HG02623 (cell line): ENCODE measurements at regions not wholly inside any gene's neighbourhood (a gene's known extent, or its start where the extent isn't known, plus 50 kb on each side); places are given as distances from the start of the nearest gene placed in this dataset.
A peak's percentile ranks its signal among the peaks of the same experiment; 100 is the strongest.
"Not testable (repeated sequence)": the region's sequence is repeated elsewhere in the genome, so short reads cannot be mapped to it uniquely, and the experiment has no call there.

ENCODE experiments used
- ATAC-seq: cut with Tn5 transposase; IDR thresholded peaks from one replicate; pipeline ENCODE4 v1.9.1; 2021; ENCODE audit warnings: moderate library complexity; ENCODE audit not compliant: unreplicated experiment

DNA sequence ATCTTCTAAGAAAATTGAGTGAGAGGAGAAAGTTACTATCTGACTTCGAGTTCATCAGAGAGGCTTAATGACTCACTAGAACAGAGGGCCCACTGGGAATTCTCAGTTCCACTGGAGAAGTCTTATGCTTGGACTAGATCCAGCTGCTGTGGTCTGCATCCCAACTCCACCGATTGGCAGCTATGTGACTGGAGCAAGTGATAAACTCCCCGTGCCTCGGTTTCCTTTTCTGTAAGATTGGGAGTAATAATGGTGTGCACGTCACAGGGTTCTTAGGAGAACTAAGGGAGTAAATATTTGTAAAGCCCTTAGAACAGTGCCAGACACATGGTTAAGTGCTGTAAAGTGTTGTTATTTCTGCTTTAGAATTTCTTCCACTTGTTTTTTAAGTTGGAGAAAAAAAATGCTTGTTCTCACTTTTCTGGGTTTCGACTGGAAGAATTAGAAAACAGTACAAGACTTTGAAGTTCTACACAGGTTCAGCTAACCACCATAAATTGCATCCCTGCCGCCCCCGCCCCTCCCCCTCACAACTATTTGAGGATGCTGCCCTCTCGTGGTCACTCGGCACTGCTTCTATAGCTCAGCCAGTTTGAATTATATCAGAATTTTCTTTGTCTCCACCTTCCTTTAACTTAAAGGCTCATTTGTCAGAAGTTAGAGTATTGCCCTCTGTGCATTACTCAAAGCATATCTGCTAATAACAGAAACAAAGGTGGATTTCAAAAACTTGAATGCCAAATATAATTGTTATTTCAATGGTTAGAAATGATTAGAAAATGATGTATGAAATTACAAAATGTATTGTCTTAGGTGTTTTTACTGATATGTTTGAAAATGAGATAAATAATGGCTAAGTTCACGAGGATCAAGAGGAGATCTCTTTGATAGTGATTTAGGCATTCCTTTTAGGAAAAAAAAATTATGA lies 95.0 kb upstream of the IFNGR1 start:
- ATAC-seq: peak; percentile 50

GRCh38 chr6:137313211-137313610 lies 94.0 kb upstream of the IFNGR1 start:
- no peak for ATAC-seq

- ATAC-seq: no peak
Measured at GRCh38 chr6:137311940-137312339, 92.8 kb upstream of the IFNGR1 start.

- ATAC-seq: peak; percentile 47
Measured at GRCh38 chr6:137309078-137309762, 90.0 kb upstream of the IFNGR1 start.

DNA sequence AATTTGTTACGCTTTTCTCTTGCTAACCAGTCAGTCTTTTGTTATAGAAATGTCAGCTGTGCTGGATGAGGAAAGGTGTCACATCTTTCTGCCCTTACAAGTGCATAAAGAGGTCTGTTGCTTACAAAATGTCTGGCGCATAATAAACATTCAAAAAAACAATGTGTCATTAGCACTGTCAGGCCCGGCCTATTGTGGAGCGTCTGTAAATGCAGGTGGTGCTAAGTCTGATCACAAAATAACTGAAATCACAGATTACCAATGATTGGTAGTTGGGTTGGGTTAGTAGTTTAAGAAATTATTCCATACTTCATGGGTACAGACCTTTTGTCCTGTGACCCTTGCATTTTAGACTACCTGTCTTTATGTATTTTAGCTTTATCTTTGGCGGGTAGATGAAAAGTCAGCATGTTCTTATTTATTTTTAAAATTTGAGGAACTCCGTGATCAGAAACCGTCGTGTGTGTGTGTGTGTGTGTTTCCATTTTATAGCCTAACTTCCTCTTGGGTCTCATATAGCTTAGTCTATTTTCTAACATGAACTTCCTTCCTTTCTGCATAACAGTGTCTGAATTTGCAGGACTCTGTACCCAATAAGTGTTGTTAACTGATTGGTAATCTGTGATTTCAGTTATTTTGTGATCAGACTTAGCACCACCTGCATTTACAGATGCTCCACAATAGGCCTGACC lies 88.1 kb upstream of the IFNGR1 start:
- no peak for ATAC-seq

- no peak for ATAC-seq
Measured at GRCh38 chr6:137305691-137306090, 86.5 kb upstream of the IFNGR1 start.

DNA sequence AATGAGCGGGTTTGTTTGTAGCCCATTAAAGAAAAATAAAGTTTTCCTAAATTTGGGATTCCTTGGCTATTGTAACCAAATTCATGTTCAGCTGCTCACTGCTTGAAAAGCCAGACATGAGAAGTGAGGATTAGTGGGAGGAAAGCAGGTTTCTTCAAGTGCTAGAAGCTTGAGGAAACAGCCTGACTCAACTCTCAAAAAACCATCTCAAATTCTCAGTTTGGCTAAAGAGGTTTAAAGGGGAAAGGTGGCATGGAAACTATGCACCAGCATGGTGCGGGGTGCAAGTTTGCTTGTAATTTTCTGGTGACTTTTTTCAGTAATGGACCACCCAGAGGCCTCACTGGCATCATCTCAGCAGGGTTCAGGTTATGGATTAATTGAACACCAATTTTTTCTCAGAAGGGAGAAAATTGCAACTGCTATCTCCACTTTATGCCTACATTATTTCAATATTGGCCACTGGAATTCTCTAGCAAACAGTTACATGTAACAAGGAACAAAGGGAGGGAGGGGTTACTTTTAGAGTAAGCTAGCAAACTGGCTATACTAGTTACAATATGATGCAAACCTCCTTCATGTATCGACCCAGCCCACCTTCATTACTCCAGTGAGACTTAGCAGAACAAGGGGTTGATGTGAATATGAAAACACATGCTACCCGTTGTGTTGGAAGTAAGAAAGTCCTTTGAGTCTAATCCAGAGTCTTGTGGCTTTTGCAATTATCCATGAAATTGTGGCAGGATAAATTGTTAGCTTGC lies 85.0 kb upstream of the IFNGR1 start:
- no peak for ATAC-seq

DNA sequence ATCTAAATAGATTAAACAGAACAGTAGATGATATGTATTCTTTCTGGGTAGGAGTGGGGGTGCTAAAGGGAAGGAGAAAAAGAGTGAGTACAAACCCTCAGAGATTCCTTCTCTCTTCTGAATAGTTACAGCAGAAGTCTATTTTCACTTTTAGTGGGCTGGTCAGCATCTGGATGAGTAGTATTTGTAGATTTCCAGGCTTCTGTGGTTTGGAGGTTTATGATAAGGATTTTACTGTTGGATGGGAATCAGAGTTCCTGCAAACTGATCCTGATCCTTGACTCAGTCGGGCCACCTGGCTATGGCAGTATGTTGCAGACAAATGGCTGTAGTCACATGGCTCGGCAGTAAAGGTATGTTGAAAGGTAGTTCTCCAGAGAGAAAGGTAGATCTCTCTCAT lies 84.3 kb upstream of the IFNGR1 start:
- ATAC-seq: no peak

- no peak for ATAC-seq
Measured at GRCh38 chr6:137299681-137300080, 80.5 kb upstream of the IFNGR1 start.

DNA sequence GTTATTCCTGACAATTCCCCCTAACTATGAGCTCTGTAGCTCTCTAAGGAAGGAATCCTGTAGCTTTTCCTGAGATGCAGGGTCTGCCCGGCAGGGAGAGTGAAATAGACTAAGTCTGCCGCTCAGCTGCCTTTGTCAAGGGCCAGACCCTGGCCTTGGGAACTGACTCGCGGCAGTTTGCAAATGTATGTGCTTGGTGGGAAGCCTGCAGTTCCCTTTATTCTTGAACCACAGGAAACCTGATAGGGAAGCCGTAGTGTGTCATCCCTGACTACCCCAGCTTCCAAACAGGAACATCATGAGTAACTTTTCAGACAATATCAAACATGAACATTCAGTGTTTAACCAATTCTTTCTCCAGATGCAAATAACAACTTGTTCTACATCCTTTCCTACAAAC lies 78.7 kb upstream of the IFNGR1 start:
- ATAC-seq: no peak

GRCh38 chr6:137292326-137292725 lies 73.1 kb upstream of the IFNGR1 start:
- ATAC-seq: not testable (repeated sequence)

DNA sequence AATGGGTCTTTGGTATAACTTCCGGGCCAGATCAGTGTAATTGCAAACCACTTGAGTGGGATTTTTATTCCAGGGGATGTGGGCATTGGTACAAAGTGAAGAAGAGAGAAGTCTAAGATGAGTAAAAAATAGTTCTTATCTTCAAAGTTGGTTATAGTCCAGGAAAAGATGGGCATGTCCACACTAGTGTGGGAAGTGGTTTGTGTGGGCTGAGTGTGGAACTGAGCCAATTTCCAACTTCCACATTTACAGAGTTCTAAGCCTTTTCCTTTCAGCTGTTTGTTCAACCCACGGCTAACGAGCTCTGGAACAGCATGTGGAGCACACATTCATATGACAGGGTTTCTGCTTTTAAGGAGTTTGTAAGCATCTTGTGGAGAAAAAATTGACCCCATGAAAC lies 72.3 kb upstream of the IFNGR1 start:
- ATAC-seq: no peak

DNA sequence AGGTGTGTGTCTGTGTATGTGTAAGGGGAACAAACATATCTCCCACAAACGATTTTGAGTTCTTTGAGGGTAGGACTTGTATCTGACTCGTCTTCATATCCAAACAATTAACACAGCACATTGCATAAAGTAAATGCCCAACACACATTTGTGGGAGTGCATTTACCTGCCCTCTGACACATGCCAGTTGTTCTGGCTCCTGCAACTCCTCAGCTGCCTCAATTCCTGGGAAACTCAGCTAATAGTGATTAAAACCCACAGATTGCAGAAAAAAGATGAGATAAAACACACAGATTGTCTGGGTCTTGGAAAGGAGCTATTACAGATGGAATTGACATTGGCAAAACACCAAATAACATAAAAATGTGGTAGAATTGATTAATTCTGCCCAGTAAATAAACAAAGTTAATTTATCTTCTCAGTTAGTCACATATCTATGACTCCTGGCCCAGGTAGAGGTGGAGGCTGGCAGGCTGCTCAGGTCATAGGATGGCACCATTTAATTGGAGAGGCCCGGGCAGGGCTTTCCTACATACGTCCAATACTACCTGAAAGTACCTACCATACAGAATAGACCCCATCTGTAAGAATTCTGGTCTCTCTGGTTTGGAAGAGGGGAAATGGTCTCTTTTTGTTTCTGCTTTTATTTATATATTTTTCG lies 71.5 kb upstream of the IFNGR1 start:
- no peak for ATAC-seq

DNA sequence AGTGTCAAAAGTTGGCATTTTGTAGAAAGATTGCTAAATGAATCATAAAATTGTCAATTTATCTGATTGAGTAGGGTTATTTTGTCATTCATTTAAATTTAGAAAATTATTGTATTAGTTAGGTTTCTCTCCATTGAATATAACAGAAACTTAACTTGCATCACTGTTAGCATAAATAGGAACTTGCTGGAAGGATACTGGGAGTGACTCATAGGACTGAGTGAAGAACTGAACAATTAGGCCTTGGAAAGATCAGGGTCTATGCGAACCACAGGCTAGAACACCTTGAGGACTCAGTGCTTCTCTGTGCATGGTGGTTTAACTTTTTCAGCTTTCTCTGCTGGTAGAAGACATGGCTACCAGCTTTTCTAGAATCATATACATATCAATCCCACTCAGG lies 67.7 kb upstream of the IFNGR1 start:
- ATAC-seq: no peak

DNA sequence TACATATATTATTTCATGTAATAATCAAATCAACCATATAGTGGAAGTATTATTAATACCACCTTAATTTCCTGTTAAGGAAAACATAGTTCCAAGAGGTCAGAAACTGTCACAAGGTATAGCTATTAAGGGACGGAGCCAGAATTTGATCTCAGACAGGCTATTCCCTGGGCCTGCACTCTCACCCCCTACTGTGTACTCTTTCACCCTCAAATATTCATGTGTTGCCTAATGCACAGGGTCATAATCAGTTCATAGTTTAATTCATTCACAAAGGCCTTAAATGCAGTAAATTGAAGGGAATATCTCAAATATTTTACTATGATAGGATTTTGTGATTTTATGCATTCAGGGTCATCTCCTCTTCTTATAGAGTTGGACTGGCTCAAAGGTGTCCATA lies 67.2 kb upstream of the IFNGR1 start:
- ATAC-seq: no peak

- no peak for ATAC-seq
Measured at GRCh38 chr6:137284811-137285110, 65.6 kb upstream of the IFNGR1 start.

- peak; percentile 59 for ATAC-seq
Measured at GRCh38 chr6:137283940-137284810, 65.0 kb upstream of the IFNGR1 start.

DNA sequence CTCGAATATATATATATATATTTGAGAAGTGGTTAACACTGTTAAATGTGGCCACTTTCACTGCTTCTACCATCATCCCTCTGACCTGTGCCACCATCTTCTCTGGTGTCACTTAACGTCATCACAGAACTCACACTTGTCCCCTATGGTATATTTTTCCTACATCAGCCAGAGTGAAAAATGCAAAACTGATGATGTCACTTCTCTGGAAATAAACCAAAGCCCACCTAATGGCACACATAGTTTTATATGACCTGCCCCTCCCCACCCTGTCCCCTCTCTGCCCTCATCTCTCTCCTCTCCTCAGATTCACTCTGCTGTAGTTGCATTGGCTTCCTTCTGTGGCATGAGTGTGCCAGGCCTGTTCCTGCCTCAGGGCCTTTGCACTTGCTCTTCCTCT lies 63.9 kb upstream of the IFNGR1 start:
- no peak for ATAC-seq

DNA sequence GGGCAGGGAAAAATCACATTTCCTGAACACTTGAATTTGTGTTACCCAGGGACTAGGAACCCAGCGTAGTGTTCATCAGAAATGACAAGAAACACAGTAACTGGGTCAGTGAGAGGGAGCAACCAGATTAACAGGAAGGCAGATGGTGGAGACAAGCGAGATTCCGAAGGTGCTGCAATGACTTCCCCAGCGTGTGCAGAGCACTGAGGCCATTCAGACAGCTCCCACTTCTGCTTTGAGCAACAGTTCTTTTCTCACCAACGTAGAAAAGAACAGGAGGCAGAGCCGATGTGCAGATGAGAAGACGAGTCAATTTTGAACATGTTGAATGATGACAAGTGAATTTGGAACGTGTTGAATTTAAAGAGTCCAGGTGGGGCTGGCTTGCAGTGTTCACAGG lies 63.1 kb upstream of the IFNGR1 start:
- no peak for ATAC-seq

DNA sequence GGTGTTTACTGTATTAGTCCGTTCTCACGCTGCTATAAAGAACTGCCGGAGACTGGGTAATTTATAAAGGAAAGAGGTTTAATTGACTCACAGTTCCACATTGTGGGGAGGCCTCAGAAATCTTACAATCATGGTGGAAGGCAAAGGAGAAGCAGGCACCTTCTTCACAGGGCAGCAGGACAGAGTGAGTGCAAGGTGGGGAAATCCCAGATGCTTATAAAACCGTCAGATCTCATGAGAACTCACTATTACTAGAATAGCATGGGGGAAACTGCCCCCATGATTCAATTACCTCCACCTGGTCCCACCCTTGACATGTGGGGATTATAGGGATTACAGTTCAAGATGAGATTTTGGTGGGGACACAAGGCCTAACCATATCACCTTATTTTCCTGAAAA lies 60.1 kb upstream of the IFNGR1 start:
- ATAC-seq: not testable (repeated sequence)
